BE2C (cell line): ENCODE measurements at regions not wholly inside any gene's neighbourhood (a gene's known extent, or its start where the extent isn't known, plus 50 kb on each side); places are given as distances from the start of the nearest gene placed in this dataset.

ENCODE experiments used
- DNase-seq: peaks from one replicate; pipeline ENCODE4 v3.0.0-alpha.2; 2020
- H3K27me3 ChIP-seq: fragments of 250-450 bp; sonication (Bioruptor Pico); 2 replicates; pipeline ENCODE4 v1.5.1; 2020; ENCODE audit warnings: mild to moderate bottlenecking
- H3K36me3 ChIP-seq: fragments of 250-450 bp; sonication (Bioruptor Pico); 2 replicates; pipeline ENCODE4 v1.5.1; 2020; ENCODE audit warnings: mild to moderate bottlenecking
- H3K4me1 ChIP-seq: fragments of 250-450 bp; sonication (Bioruptor Pico); 2 replicates; pipeline ENCODE4 v1.5.1; 2020
- H3K4me3 ChIP-seq: 2 replicates; pipeline ENCODE4 v1.5.1; 2011; ENCODE audit warnings: low read depth, low read length
- H3K9me3 ChIP-seq: fragments of 250-450 bp; sonication (Bioruptor Pico); 2 replicates; pipeline ENCODE4 v1.5.1; 2020
- CTCF ChIP-seq: IDR thresholded peaks from 2 replicates; pipeline ENCODE4 v1.5.1; 2012; ENCODE audit warnings: mild to moderate bottlenecking, low read depth, low read length

GRCh38 chr9:12972608-12973589 lies 198.1 kb downstream of the LURAP1L start:
- DNase-seq, result no peak
- H3K9me3 ChIP-seq, result no peaks in the 10 kb centered on the region
- no peak for TF ChIP-seq CTCF
- no peak overlapping the region for H3K4me3 ChIP-seq
- no peaks in the 10 kb centered on the region for H3K36me3 ChIP-seq
- H3K4me1 ChIP-seq, result 0 out of 2 replicates have a peak, but pooled peaks cover 6% of the 10 kb centered on the region
- H3K27me3 ChIP-seq, result no peaks in the 10 kb centered on the region

DNA sequence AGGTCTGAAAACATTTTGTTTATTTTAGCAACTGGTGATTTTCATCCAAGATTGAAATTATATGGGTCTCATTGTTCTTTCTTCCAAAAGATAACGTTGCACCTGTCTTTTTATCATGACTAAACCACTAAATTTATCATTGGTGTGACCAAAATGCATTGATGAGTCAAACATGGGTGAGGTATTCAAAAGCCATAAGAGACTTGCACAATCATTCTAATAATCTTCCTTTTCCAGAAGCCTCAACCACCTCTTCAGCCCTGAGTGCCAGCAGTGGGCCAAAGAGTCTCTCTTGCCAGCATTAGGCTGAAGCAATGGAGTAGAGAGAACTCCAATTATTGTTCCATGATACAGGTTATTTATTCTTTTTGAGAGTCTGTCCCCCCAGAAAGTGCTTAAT lies 198.9 kb downstream of the LURAP1L start:
- no peak overlapping the region for H3K4me3 ChIP-seq
- no peak for TF ChIP-seq CTCF

DNA sequence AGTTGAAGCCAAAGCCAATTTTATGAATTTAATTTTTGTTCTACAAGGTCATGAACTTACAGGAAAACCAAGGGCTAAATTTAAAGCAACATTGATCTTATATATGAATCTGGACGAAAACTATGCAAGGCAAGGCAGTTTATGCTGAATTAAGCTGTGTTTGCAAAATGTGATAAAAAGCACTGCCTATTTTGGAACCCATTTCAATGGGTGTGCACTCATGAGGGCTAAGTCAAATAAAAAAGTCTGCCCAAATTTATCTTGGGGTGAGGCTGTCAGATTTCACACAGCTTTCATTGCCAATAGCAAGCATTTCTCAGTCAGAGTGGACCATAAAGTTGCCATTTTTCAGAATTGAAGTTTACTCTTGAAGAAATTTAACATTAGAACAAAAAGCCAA lies 199.9 kb downstream of the LURAP1L start:
- H3K9me3 ChIP-seq, result no peaks in the 10 kb centered on the region
- no peak for TF ChIP-seq CTCF
- no peak overlapping the region for H3K4me3 ChIP-seq
- H3K4me1 ChIP-seq, result 0 out of 2 replicates have a peak, but pooled peaks cover 6% of the 10 kb centered on the region
- no peak for DNase-seq
- no peaks in the 10 kb centered on the region for H3K36me3 ChIP-seq
- no peaks in the 10 kb centered on the region for H3K27me3 ChIP-seq

More for the DNA sequence above, 198.9 kb downstream of the LURAP1L start:
- Histone ChIP-seq H3K4me1 (0 out of 2 replicates have a peak, but pooled peaks cover 6% of the 10 kb centered on the region), H3K9me3 (no peaks in the 10 kb centered on the region), H3K27me3 (no peaks in the 10 kb centered on the region), H3K36me3 (no peaks in the 10 kb centered on the region)
- no peak for DNase-seq

DNA sequence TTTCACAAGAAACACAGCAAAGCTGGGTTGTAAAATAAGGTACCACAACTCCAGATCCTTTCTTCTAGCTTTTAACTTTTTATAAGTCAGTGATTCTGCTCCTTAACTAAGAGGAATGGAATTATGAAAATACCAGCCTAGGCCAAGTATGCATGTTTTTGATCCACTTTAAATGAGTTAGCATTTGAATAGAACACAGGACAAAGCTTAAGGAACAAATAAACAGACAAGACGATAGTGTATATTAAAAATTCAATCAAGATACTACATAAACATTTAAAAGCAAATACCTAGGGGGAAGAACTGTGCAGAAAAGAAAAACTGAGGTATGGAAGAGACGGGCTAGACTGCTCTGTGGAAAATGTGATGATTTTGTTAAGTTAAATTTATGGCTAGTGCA lies 200.7 kb downstream of the LURAP1L start:
- TF ChIP-seq CTCF, result no peak
- Histone ChIP-seq H3K27me3 (no peaks in the 10 kb centered on the region), H3K9me3 (no peaks in the 10 kb centered on the region), H3K4me1 (0 out of 2 replicates have a peak, but pooled peaks cover 6% of the 10 kb centered on the region), H3K4me3 (no peak overlapping the region), H3K36me3 (no peaks in the 10 kb centered on the region)
- DNase-seq, result no peak

DNA sequence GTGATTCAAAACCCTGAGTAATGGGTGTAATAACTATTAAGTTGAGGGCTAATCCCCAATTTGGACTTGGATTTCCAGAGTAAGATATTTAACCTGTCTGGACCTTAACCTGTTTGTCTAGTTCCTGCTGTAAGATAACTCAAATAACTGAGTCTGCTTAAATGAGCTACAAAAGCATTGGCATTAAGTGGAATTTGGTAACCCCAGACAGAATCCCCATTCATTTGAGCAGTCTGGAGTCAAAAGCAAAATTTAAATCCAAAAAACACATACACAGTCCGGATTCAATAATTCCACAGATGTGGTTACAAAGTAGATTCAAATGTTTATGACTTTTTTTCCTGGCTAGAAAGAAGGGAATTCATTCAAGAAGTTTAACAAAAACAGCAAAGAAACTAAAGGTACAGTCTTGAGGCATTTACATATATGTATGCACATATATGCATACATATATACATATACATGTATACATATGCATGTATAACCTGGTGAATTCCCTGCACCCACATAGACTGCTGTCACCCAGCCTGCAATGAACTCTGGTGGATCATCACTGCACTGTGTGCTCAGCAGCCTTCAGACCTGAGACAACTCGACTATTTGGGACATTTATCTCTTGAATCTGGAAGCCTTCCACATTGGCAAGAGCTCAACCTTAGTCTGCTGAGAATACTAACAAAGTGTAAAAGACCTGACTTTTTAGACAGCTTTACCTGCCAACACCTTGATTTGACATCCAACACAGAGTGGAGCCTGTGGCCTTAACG lies 205.4 kb downstream of the LURAP1L start:
- H3K27me3 ChIP-seq, result no peaks in the 10 kb centered on the region
- no peak for TF ChIP-seq CTCF
- H3K4me1 ChIP-seq, result no peaks in the 10 kb centered on the region
- no peaks in the 10 kb centered on the region for H3K36me3 ChIP-seq
- H3K4me3 ChIP-seq, result no peak overlapping the region
- H3K9me3 ChIP-seq, result no peaks in the 10 kb centered on the region
- no peak for DNase-seq
